HepG2 (cell line): ENCODE measurements at regions not wholly inside any gene's neighbourhood (a gene's known extent, or its start where the extent isn't known, plus 50 kb on each side); places are given as distances from the start of the nearest gene placed in this dataset.

Experiments used
- ATAC-seq: fragments of 200-7000 bp; cut with Tn5 transposase; 3 replicates; pipeline ENCODE4 v1.9.1; 2020; ENCODE audit warnings: mild to moderate bottlenecking, moderate library complexity
- BruUV-seq: library from RNA; stranded (reverse); fragments of 400-500 nt; replicated peaks from 2 replicates; lab custom pipeline; 2021; lab: Mats Ljungman, UMichigan
- CTCF ChIA-PET: fragments of 300-600 bp; formaldehyde crosslinking; extraction: SDS; loops from one replicate; lab custom pipeline; 2021; ENCODE audit warnings: low total read pairs, inconsistent platforms, low intra/inter-chr PET ratio; lab: Yijun Ruan, JAX
- POLR2A ChIA-PET: fragments of 350-600 bp; sonication (Branson Sonifier 250); formaldehyde crosslinking; loops from one replicate; lab custom pipeline; 2020; ENCODE audit warnings: antibody characterized with exemption, inconsistent platforms; lab: Yijun Ruan, JAX
- DNase-seq: peaks from one replicate; pipeline ENCODE4 v3.0.0-alpha.2; 2015; ENCODE audit warnings: low spot score
- FAIRE-seq: peaks from 3 replicates; lab custom pipeline; 2011; peaks lifted over from hg19 to GRCh38; lab: Jason Lieb, UNC
- H2AFZ ChIP-seq: one replicate; pipeline ENCODE4 v1.6.1; 2011; ENCODE audit warnings: low read length, inconsistent platforms
- H3K27ac ChIP-seq: fragments of 300-600 bp; 3 replicates; pipeline ENCODE4 v1.8.0; 2011; ENCODE audit warnings: mixed run types, mild to moderate bottlenecking, mixed read lengths, low read length, inconsistent platforms; ENCODE audit not compliant: insufficient read depth; ENCODE audit errors: extremely low read length
- H3K27me3 ChIP-seq, 2 experiments: fragments of 200-600 bp in 1 of 2; 2 replicates in 1 of 2; 3 replicates in 1 of 2; pipeline versions ENCODE4 v1.6.0 to v1.8.0; 2011; ENCODE audit warnings: low read length in 2 of 2, mild to moderate bottlenecking in 2 of 2, moderate library complexity in 2 of 2, inconsistent platforms in 1 of 2; ENCODE audit not compliant: insufficient read depth in 2 of 2, control insufficient read depth in 1 of 2
- H3K36me3 ChIP-seq, 2 experiments: fragments of 200-600 bp in 1 of 2; replicated peaks in 1 of 2; 2 replicates in 1 of 2; 3 replicates in 1 of 2; pipeline versions ENCODE4 v1.5.1 to v1.8.0; 2011; ENCODE audit warnings: low read length in 2 of 2, inconsistent platforms in 1 of 2; ENCODE audit not compliant: insufficient read depth in 2 of 2, control insufficient read depth in 1 of 2
- H3K4me1 ChIP-seq: 2 replicates; pipeline ENCODE4 v1.5.1; 2012; ENCODE audit warnings: low read length, inconsistent platforms; ENCODE audit not compliant: insufficient read depth
- H3K4me2 ChIP-seq: 2 replicates; pipeline ENCODE4 v1.6.0; 2011; ENCODE audit warnings: low read depth, low read length, inconsistent platforms
- H3K4me3 ChIP-seq, 3 experiments: fragments of 200-600 bp in 1 of 3; sonication (generic), shearing (Covaris generic) in 1 of 3; replicated peaks in 1 of 3; 2 replicates each; pipeline ENCODE4 v1.5.1; 2011 to 2016; ENCODE audit warnings: low read length in 3 of 3, inconsistent platforms in 2 of 3, low read depth in 2 of 3, mild to moderate bottlenecking in 2 of 3, control low read depth in 1 of 3, mixed read lengths in 1 of 3; ENCODE audit not compliant: insufficient read depth in 1 of 3
- H3K79me2 ChIP-seq: one replicate; pipeline ENCODE4 v1.6.1; 2011; ENCODE audit warnings: low read length, inconsistent platforms; ENCODE audit not compliant: insufficient read depth
- H3K9ac ChIP-seq: 2 replicates; pipeline ENCODE4 v1.6.0; 2011; ENCODE audit warnings: mild to moderate bottlenecking, low read depth, low read length, inconsistent platforms; ENCODE audit not compliant: insufficient read depth
- H3K9me3 ChIP-seq: 2 replicates; pipeline ENCODE4 v1.5.1; 2012; ENCODE audit warnings: mild to moderate bottlenecking, low read length
- H4K20me1 ChIP-seq: 2 replicates; pipeline ENCODE4 v1.6.0; 2011; ENCODE audit warnings: inconsistent platforms, mild to moderate bottlenecking, low read length, moderate library complexity; ENCODE audit not compliant: insufficient read depth
- SMAD1 ChIP-seq: sonication (generic); formaldehyde crosslinking; IDR thresholded peaks from 2 replicates; pipeline ENCODE4 v1.4.0; 2020; ENCODE audit warnings: missing genetic modification reagents, low read depth, mild to moderate bottlenecking, borderline replicate concordance
- ZC3H13 ChIP-seq: sonication (generic); formaldehyde crosslinking; IDR thresholded peaks from 2 replicates; pipeline ENCODE4 v1.8.1; 2023; ENCODE audit warnings: mild to moderate bottlenecking, missing genetic modification reagents, moderate library complexity
- ZKSCAN5 ChIP-seq: sonication (generic); formaldehyde crosslinking; IDR thresholded peaks from 2 replicates; pipeline ENCODE4 v1.5.1; 2020; ENCODE audit warnings: mild to moderate bottlenecking, missing genetic modification reagents
- ZNF766 ChIP-seq: sonication (generic); formaldehyde crosslinking; IDR thresholded peaks from 2 replicates; pipeline ENCODE4 v1.5.0; 2020; ENCODE audit warnings: missing genetic modification reagents, borderline replicate concordance
- ZNF83 ChIP-seq: sonication (generic); formaldehyde crosslinking; IDR thresholded peaks from 2 replicates; pipeline ENCODE4 v1.4.0; 2020; ENCODE audit warnings: missing genetic modification reagents, mild to moderate bottlenecking, borderline replicate concordance
- WGBS: methylation state at CpG from one replicate; pipeline ENCODE4 v1.1.6; 2017; ENCODE audit warnings: low lambda C conversion rate; 5-methylcytosine and 5-hydroxymethylcytosine counted together
- in situ Hi-C: cut with HindIII; loops from 2 replicates; pipeline ENCODE4 v1.10.0; 2017; ENCODE audit warnings: low pct_unique_long_range_greater_than_20kb; ENCODE audit not compliant: extremely low pct_ligation_motif_present
- intact Hi-C: fragments of 100-400 bp; cut with micrococcal nuclease; formaldehyde crosslinking; loops from one replicate; pipeline ENCODE4 v1.10.0; 2022; ENCODE audit not compliant: unreplicated experiment
- TF ChIP-seq, protein P1 (sequence below): sonication (generic); formaldehyde crosslinking; IDR thresholded peaks from 2 replicates; pipeline ENCODE4 v1.8.0; 2022; ENCODE audit warnings: missing genetic modification reagents, mild to moderate bottlenecking, moderate library complexity, borderline replicate concordance
- TF ChIP-seq, protein P2 (sequence below): sonication (generic); formaldehyde crosslinking; IDR thresholded peaks from 2 replicates; pipeline ENCODE4 v1.5.1; 2020; ENCODE audit warnings: mild to moderate bottlenecking, missing genetic modification reagents

DNA sequence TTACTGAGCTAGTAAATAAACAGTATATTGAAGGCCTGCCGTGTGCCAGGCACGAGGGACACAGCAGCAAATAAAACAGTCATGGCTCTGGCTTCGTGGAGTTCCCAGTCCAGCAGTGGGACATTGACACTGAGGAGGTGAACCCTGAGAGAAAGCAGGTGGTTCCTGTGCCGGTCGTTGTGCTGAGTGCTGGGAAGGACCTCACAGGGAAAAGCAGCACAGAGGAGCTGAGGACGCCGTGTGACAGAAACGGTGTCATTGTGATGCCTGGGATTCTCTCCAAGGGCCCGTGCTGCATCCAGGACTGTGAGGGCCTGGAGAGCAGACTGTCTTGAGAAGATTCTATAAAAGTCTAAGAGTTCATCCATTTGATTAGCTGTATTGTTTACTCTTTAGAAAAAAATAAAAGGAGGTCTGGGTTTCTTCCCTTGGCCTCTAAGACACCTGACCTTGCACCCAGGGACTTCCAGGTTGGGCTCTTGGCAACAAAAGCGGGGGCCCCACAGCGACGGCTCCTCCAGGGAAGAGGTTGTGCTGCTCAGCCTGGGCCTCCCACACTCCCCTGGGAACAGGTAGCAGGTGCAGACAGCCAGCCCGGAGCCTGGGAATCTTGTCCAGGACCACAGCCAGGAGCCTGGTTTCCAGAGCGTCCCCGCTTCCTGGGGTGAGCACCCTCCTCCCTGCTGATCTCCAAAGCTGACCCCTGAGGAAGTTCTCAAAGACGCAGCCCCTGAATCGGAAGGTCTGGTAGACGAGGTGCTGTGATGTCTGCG lies 251.2 kb upstream of the PMEPA1 start:
- POLR2A ChIA-PET: no interaction called here
- BruUV-seq: no TSS peak
- TF ChIP-seq, protein P1, sequence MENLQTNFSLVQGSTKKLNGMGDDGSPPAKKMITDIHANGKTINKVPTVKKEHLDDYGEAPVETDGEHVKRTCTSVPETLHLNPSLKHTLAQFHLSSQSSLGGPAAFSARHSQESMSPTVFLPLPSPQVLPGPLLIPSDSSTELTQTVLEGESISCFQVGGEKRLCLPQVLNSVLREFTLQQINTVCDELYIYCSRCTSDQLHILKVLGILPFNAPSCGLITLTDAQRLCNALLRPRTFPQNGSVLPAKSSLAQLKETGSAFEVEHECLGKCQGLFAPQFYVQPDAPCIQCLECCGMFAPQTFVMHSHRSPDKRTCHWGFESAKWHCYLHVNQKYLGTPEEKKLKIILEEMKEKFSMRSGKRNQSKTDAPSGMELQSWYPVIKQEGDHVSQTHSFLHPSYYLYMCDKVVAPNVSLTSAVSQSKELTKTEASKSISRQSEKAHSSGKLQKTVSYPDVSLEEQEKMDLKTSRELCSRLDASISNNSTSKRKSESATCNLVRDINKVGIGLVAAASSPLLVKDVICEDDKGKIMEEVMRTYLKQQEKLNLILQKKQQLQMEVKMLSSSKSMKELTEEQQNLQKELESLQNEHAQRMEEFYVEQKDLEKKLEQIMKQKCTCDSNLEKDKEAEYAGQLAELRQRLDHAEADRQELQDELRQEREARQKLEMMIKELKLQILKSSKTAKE (CRISPR knock-in tag): no peak
- FAIRE-seq (no peak), DNase-seq (no peak), ATAC-seq (no peak)
- Histone ChIP-seq H3K4me1 (no peaks in the 10 kb centered on the region), H3K4me3 (no peak overlapping the region), H3K27ac (no peak overlapping the region), H3K27me3 (peaks cover 4 to 59% of the 10 kb centered on the region in 2 experiments; a peak in 4 of 5 replicates), H3K9ac (no peak overlapping the region), H3K36me3 (no peaks in the 10 kb centered on the region), H3K79me2 (no peaks in the 10 kb centered on the region), H3K9me3 (no peaks in the 10 kb centered on the region), H3K4me2 (no peak overlapping the region), H2AFZ (no peak overlapping the region), H4K20me1 (no peaks in the 10 kb centered on the region)
- CTCF ChIA-PET: no interaction called here
- 18% methylated on average over 19 of the region's 19 CpGs for WGBS
- in situ Hi-C loops (no loop called here), intact Hi-C loops (no loop called here)

DNA sequence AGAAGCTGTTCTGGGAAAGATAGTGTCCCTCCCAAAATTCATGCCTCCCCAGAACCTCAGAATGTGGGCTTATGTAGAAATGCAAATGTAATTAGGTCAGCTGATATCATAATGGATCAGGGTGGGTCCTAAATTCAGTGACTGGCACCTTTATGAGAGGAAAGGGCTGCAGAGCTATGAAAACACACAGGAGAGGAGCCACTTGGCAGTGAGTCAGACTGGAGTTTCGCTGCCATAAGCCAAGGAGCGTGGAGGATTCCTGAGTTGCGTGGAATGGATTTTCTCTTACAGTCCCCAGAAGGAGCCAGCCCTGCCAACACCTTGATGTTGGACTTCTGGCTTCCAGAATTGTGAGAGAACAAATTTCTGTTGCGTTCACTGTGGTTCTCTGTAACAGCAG lies 249.8 kb upstream of the PMEPA1 start:
- BruUV-seq: no TSS peak
- Histone ChIP-seq H3K27ac (no peak overlapping the region), H2AFZ (no peak overlapping the region), H3K4me1 (no peaks in the 10 kb centered on the region), H4K20me1 (no peaks in the 10 kb centered on the region), H3K4me3 (no peak overlapping the region), H3K9ac (no peak overlapping the region), H3K27me3 (peaks cover 4 to 45% of the 10 kb centered on the region in 2 experiments; a peak in 4 of 5 replicates), H3K9me3 (no peaks in the 10 kb centered on the region), H3K79me2 (no peaks in the 10 kb centered on the region), H3K36me3 (no peaks in the 10 kb centered on the region), H3K4me2 (no peak overlapping the region)
- no peak for ATAC-seq
- intact Hi-C loops: no loop called here
- in situ Hi-C loops: no loop called here
- CTCF ChIA-PET: no interaction called here
- 1% methylated on average over 4 of the region's 4 CpGs for WGBS
- FAIRE-seq: no peak
- no peak for DNase-seq
- POLR2A ChIA-PET: no interaction called here
- TF ChIP-seq ZNF83 (no peak), ZKSCAN5 (CRISPR knock-in tag) (no peak), ZC3H13 (CRISPR knock-in tag) (no peak), ZNF766 (CRISPR knock-in tag) (no peak), SMAD1 (CRISPR knock-in tag) (no peak)
- TF ChIP-seq, protein P2, sequence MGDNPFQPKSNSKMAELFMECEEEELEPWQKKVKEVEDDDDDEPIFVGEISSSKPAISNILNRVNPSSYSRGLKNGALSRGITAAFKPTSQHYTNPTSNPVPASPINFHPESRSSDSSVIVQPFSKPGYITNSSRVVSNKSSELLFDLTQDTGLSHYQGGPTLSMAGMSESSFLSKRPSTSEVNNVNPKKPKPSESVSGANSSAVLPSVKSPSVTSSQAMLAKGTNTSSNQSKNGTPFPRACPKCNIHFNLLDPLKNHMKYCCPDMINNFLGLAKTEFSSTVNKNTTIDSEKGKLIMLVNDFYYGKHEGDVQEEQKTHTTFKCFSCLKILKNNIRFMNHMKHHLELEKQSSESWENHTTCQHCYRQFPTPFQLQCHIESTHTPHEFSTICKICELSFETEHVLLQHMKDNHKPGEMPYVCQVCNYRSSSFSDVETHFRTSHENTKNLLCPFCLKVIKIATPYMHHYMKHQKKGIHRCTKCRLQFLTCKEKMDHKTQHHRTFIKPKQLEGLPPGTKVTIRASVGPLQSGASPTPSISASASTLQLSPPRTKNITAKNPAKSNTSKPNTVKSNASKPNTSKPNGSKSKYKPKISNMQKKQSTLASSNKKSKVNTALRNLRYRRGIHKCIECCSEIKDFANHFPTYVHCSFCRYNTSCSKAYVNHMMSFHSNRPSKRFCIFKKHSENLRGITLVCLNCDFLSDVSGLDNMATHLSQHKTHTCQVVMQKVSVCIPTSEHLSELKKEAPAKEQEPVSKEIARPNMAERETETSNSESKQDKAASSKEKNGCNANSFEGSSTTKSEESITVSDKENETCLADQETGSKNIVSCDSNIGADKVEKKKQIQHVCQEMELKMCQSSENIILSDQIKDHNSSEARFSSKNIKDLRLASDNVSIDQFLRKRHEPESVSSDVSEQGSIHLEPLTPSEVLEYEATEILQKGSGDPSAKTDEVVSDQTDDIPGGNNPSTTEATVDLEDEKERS: no peak
